GM12878 (cell line): ENCODE measurements at regions not wholly inside any gene's neighbourhood (a gene's known extent, or its start where the extent isn't known, plus 50 kb on each side); places are given as distances from the start of the nearest gene placed in this dataset.

Experiments used
- ATAC-seq: fragments of 200-7000 bp; cut with Tn5 transposase; 3 replicates; pipeline ENCODE4 v1.9.1; 2020; ENCODE audit warnings: mild to moderate bottlenecking, moderate library complexity
- BruUV-seq: library from RNA; stranded (reverse); fragments of 400-500 nt; replicated peaks from 2 replicates; lab custom pipeline; 2021; lab: Mats Ljungman, UMichigan
- CTCF ChIA-PET: fragments of 300-600 bp; sonication (Branson Sonifier 250); formaldehyde crosslinking; extraction: SDS; loops from one replicate; lab custom pipeline; 2021; ENCODE audit warnings: inconsistent platforms; lab: Yijun Ruan, JAX
- POLR2A ChIA-PET: fragments of 350-600 bp; formaldehyde crosslinking; extraction: SDS; loops from one replicate; lab custom pipeline; 2021; ENCODE audit warnings: inconsistent platforms; lab: Charles Lee
- RAD21 ChIA-PET: fragments of 300-600 bp; sonication (Branson Sonifier 250); formaldehyde crosslinking; loops from one replicate; lab custom pipeline; 2023; ENCODE audit warnings: antibody characterized with exemption; ENCODE audit not compliant: unreplicated experiment; lab: Charles Lee
- SMC1A ChIA-PET: fragments of 300-600 bp; sonication (Branson Sonifier 250); formaldehyde crosslinking; loops from one replicate; lab custom pipeline; 2023; ENCODE audit not compliant: unreplicated experiment, uncharacterized antibody; lab: Charles Lee
- DNase-seq: peaks from one replicate; pipeline ENCODE4 v3.0.0-alpha.2; 2011; ENCODE audit warnings: low read depth, low spot score
- FAIRE-seq: peaks from 3 replicates; lab custom pipeline; 2011; peaks lifted over from hg19 to GRCh38; lab: Jason Lieb, UNC
- H2AFZ ChIP-seq: 2 replicates; pipeline ENCODE4 v1.6.0; 2011; ENCODE audit warnings: low read depth, low read length, control low read depth; ENCODE audit not compliant: control insufficient read depth
- H3K27ac ChIP-seq: 2 replicates; pipeline ENCODE4 v1.5.1; 2011; ENCODE audit warnings: control low read depth; ENCODE audit not compliant: control insufficient read depth, insufficient read depth
- H3K27me3 ChIP-seq, 2 experiments: replicated peaks in 1 of 2; 2 replicates each; pipeline versions ENCODE4 v1.6.0 to v1.6.1; 2011; ENCODE audit warnings: low read length in 1 of 2; ENCODE audit not compliant: control insufficient read depth in 2 of 2, insufficient read depth in 2 of 2
- H3K36me3 ChIP-seq, 2 experiments: 2 replicates each; pipeline ENCODE4 v1.5.1; 2011; ENCODE audit warnings: low read length in 1 of 2; ENCODE audit not compliant: control insufficient read depth in 2 of 2, insufficient read depth in 2 of 2
- H3K4me1 ChIP-seq: 2 replicates; pipeline ENCODE4 v1.6.1; 2011; ENCODE audit warnings: mild to moderate bottlenecking, low read length, moderate library complexity, mixed read lengths; ENCODE audit not compliant: control insufficient read depth, insufficient read depth
- H3K4me2 ChIP-seq: 2 replicates; pipeline ENCODE4 v1.6.0; 2011; ENCODE audit warnings: control low read depth; ENCODE audit not compliant: control insufficient read depth, insufficient read depth
- H3K4me3 ChIP-seq: fragments of 200-600 bp; sonication (generic); 2 replicates; pipeline ENCODE4 v1.5.1; 2016
- H3K79me2 ChIP-seq: 2 replicates; pipeline ENCODE4 v1.6.0; 2011; ENCODE audit warnings: low read length; ENCODE audit not compliant: control insufficient read depth, insufficient read depth
- H3K9ac ChIP-seq: 2 replicates; pipeline ENCODE4 v1.8.0; 2011; ENCODE audit warnings: low read length, control low read depth, mixed read lengths; ENCODE audit not compliant: control insufficient read depth, insufficient read depth
- H3K9me3 ChIP-seq: replicated peaks from 3 replicates; pipeline ENCODE4 v1.5.1; 2011; ENCODE audit warnings: mild to moderate bottlenecking, low read length; ENCODE audit not compliant: control insufficient read depth, insufficient read depth
- H4K20me1 ChIP-seq: 2 replicates; pipeline ENCODE4 v1.6.0; 2011; ENCODE audit not compliant: control insufficient read depth, insufficient read depth
- CEBPB ChIP-seq, 2 experiments: fragments of 150-350 bp in 1 of 2; IDR thresholded peaks; 2 replicates each; pipeline ENCODE4 v1.6.1; 2012 to 2014; ENCODE audit warnings: low read depth in 2 of 2, low read length in 2 of 2, borderline replicate concordance in 1 of 2, inconsistent platforms in 1 of 2
- EGR1 ChIP-seq, 2 experiments: IDR thresholded peaks; 1 replicate in 1 of 2; 2 replicates in 1 of 2; pipeline ENCODE4 v1.6.1; 2011 to 2012; ENCODE audit warnings: low read depth in 2 of 2, low read length in 2 of 2, borderline replicate concordance in 1 of 2, mild to moderate bottlenecking in 1 of 2, moderate library complexity in 1 of 2
- HDAC2 ChIP-seq: fragments of 200-600 bp; sonication (generic); IDR thresholded peaks from 2 replicates; pipeline ENCODE4 v1.6.1; 2017
- LARP7 ChIP-seq: fragments of 450-650 bp; IDR thresholded peaks from 2 replicates; pipeline ENCODE4 v1.6.1; 2017; ENCODE audit warnings: mild to moderate bottlenecking
- MYC ChIP-seq: IDR thresholded peaks from 2 replicates; pipeline ENCODE4 v1.6.1; 2011; ENCODE audit warnings: mild to moderate bottlenecking, low read length, moderate library complexity, inconsistent platforms; ENCODE audit not compliant: insufficient read depth, insufficient replicate concordance, insufficient read length, severe bottlenecking
- NFYA ChIP-seq: IDR thresholded peaks from 2 replicates; pipeline ENCODE4 v1.6.1; 2011; ENCODE audit warnings: low read depth, mild to moderate bottlenecking, low read length, improper control_type of control experiment, borderline replicate concordance
- NFYB ChIP-seq: IDR thresholded peaks from 2 replicates; pipeline ENCODE4 v1.6.1; 2011; ENCODE audit warnings: low read depth, mild to moderate bottlenecking, low read length, improper control_type of control experiment, moderate library complexity; ENCODE audit not compliant: insufficient read depth
- POLR2AphosphoS2 ChIP-seq: IDR thresholded peaks from 2 replicates; pipeline ENCODE4 v1.6.1; 2011; ENCODE audit warnings: low read depth, mild to moderate bottlenecking, low read length, improper control_type of control experiment, moderate library complexity
- RBBP5 ChIP-seq: fragments of 200-600 bp; sonication (generic); conservative IDR thresholded peaks from 2 replicates; pipeline ENCODE4 v1.6.1; 2016
- TAF1 ChIP-seq: IDR thresholded peaks from 2 replicates; pipeline ENCODE4 v1.6.1; 2011; ENCODE audit warnings: mild to moderate bottlenecking, low read depth, low read length, borderline replicate concordance
- TCF7 ChIP-seq: IDR thresholded peaks from 2 replicates; pipeline ENCODE4 v1.6.1; 2014; ENCODE audit warnings: antibody characterized with exemption, borderline replicate concordance
- WRNIP1 ChIP-seq: IDR thresholded peaks from 2 replicates; pipeline ENCODE4 v1.6.1; 2011; ENCODE audit warnings: low read depth, low read length, improper control_type of control experiment, borderline replicate concordance
- WGBS: methylation state at CpG from one replicate; pipeline ENCODE4 v1.1.6; 2016; ENCODE audit warnings: low lambda C conversion rate; ENCODE audit not compliant: insufficient replicate concordance, insufficient coverage; ENCODE audit errors: missing lambda C conversion rate; 5-methylcytosine and 5-hydroxymethylcytosine counted together
- in situ Hi-C: fragments of 300-500 bp; cut with MboI; formaldehyde crosslinking; loops from 9 replicates; pipeline ENCODE4 v1.14.3; 2018; ENCODE audit warnings: mixed read lengths
- intact Hi-C: fragments of 100-400 bp; cut with micrococcal nuclease; formaldehyde crosslinking; loops from one replicate; pipeline ENCODE4 v1.14.2; 2022; ENCODE audit not compliant: unreplicated experiment
- TF ChIP-seq, protein P1 (sequence below): fragments of 450-650 bp; formaldehyde crosslinking; IDR thresholded peaks from 2 replicates; pipeline ENCODE4 v1.5.0; 2022; ENCODE audit warnings: mild to moderate bottlenecking, missing genetic modification characterization
- TF ChIP-seq, protein P2 (sequence below): fragments of 450-650 bp; IDR thresholded peaks from 2 replicates; pipeline ENCODE4 v1.6.1; 2017; ENCODE audit warnings: borderline replicate concordance
- TF ChIP-seq, protein P3 (sequence below): IDR thresholded peaks from 2 replicates; pipeline ENCODE4 v1.6.1; 2012; ENCODE audit warnings: low read depth, low read length, improper control_type of control experiment
- TF ChIP-seq, protein P4 (sequence below): fragments of 450-650 bp; IDR thresholded peaks from 2 replicates; pipeline ENCODE4 v1.6.1; 2017; ENCODE audit warnings: mild to moderate bottlenecking, moderate library complexity

- Histone ChIP-seq H2AFZ (no peak overlapping the region), H3K4me3 (no peak overlapping the region), H3K79me2 (no peaks in the 10 kb centered on the region), H3K9me3 (no peaks in the 10 kb centered on the region), H3K27me3 (no peaks in the 10 kb centered on the region), H3K9ac (no peak overlapping the region), H3K4me1 (no peaks in the 10 kb centered on the region), H3K36me3 (no peaks in the 10 kb centered on the region), H3K27ac (no peak overlapping the region), H3K4me2 (no peak overlapping the region), H4K20me1 (no peaks in the 10 kb centered on the region)
- ATAC-seq: no peak
- FAIRE-seq: no peak
- ChIA-PET RAD21 (no interaction called here), SMC1A (interaction anchor here (1.3 kb wide), 1 partner anchor 259 kb away, joined by 3 read pairs; no protein-coding TSS in a partner anchor), CTCF (no interaction called here), POLR2A (no interaction called here)
- no TSS peak for BruUV-seq
- intact Hi-C loops (no loop called here), in situ Hi-C loops (no loop called here)
- DNase-seq: no peak
- WGBS: 19% methylated on average over 2 of the region's 2 CpGs
- TF ChIP-seq TCF7 (no peak), WRNIP1 (no peak), RBBP5 (no peak), LARP7 (no peak), TAF1 (no peak), NFYA (no peak), CEBPB (IDR thresholded peaks at IDR 0.05; ENCODE audit: borderline replicate concordance in 1 of 2, low read depth in 2 of 2, low read length in 2 of 2) (no peak), EGR1 (IDR thresholded peaks at IDR 0.05; ENCODE audit: borderline replicate concordance in 1 of 2, low read depth in 2 of 2, low read length in 2 of 2) (no peak), NFYB (no peak), MYC (no peak), HDAC2 (no peak), POLR2AphosphoS2 (no peak)
- TF ChIP-seq, protein P1, sequence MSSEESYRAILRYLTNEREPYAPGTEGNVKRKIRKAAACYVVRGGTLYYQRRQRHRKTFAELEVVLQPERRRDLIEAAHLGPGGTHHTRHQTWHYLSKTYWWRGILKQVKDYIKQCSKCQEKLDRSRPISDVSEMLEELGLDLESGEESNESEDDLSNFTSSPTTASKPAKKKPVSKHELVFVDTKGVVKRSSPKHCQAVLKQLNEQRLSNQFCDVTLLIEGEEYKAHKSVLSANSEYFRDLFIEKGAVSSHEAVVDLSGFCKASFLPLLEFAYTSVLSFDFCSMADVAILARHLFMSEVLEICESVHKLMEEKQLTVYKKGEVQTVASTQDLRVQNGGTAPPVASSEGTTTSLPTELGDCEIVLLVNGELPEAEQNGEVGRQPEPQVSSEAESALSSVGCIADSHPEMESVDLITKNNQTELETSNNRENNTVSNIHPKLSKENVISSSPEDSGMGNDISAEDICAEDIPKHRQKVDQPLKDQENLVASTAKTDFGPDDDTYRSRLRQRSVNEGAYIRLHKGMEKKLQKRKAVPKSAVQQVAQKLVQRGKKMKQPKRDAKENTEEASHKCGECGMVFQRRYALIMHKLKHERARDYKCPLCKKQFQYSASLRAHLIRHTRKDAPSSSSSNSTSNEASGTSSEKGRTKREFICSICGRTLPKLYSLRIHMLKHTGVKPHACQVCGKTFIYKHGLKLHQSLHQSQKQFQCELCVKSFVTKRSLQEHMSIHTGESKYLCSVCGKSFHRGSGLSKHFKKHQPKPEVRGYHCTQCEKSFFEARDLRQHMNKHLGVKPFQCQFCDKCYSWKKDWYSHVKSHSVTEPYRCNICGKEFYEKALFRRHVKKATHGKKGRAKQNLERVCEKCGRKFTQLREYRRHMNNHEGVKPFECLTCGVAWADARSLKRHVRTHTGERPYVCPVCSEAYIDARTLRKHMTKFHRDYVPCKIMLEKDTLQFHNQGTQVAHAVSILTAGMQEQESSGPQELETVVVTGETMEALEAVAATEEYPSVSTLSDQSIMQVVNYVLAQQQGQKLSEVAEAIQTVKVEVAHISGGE: no peak
- TF ChIP-seq, protein P2, sequence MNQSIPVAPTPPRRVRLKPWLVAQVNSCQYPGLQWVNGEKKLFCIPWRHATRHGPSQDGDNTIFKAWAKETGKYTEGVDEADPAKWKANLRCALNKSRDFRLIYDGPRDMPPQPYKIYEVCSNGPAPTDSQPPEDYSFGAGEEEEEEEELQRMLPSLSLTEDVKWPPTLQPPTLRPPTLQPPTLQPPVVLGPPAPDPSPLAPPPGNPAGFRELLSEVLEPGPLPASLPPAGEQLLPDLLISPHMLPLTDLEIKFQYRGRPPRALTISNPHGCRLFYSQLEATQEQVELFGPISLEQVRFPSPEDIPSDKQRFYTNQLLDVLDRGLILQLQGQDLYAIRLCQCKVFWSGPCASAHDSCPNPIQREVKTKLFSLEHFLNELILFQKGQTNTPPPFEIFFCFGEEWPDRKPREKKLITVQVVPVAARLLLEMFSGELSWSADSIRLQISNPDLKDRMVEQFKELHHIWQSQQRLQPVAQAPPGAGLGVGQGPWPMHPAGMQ: no peak
- TF ChIP-seq, protein P3, sequence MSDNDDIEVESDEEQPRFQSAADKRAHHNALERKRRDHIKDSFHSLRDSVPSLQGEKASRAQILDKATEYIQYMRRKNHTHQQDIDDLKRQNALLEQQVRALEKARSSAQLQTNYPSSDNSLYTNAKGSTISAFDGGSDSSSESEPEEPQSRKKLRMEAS: no peak
- TF ChIP-seq, protein P4, sequence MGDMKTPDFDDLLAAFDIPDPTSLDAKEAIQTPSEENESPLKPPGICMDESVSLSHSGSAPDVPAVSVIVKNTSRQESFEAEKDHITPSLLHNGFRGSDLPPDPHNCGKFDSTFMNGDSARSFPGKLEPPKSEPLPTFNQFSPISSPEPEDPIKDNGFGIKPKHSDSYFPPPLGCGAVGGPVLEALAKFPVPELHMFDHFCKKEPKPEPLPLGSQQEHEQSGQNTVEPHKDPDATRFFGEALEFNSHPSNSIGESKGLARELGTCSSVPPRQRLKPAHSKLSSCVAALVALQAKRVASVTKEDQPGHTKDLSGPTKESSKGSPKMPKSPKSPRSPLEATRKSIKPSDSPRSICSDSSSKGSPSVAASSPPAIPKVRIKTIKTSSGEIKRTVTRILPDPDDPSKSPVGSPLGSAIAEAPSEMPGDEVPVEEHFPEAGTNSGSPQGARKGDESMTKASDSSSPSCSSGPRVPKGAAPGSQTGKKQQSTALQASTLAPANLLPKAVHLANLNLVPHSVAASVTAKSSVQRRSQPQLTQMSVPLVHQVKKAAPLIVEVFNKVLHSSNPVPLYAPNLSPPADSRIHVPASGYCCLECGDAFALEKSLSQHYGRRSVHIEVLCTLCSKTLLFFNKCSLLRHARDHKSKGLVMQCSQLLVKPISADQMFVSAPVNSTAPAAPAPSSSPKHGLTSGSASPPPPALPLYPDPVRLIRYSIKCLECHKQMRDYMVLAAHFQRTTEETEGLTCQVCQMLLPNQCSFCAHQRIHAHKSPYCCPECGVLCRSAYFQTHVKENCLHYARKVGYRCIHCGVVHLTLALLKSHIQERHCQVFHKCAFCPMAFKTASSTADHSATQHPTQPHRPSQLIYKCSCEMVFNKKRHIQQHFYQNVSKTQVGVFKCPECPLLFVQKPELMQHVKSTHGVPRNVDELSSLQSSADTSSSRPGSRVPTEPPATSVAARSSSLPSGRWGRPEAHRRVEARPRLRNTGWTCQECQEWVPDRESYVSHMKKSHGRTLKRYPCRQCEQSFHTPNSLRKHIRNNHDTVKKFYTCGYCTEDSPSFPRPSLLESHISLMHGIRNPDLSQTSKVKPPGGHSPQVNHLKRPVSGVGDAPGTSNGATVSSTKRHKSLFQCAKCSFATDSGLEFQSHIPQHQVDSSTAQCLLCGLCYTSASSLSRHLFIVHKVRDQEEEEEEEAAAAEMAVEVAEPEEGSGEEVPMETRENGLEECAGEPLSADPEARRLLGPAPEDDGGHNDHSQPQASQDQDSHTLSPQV: no peak
These were observed 401.0 kb upstream of the UBE2E3 start for GRCh38 chr2:180579388-180579787.
